SK-N-SH (cell line): ENCODE measurements at regions not wholly inside any gene's neighbourhood (a gene's known extent, or its start where the extent isn't known, plus 50 kb on each side); places are given as distances from the start of the nearest gene placed in this dataset.

Experiments used
- CTCF ChIA-PET: fragments of 300-600, 350-600 bp; formaldehyde crosslinking; extraction: SDS; loops from one replicate; lab custom pipeline; 2021; lab: Yijun Ruan, JAX
- POLR2A ChIA-PET: fragments of 350-600 bp; sonication (Branson Sonifier 250); formaldehyde crosslinking; extraction: SDS; loops from one replicate; lab custom pipeline; 2020; ENCODE audit warnings: antibody characterized with exemption, inconsistent platforms; lab: Yijun Ruan, JAX
- DNase-seq: peaks from one replicate; pipeline ENCODE4 v3.0.0; 2012
- H2AFZ ChIP-seq: fragments of 200-600 bp; sonication (generic); 2 replicates; pipeline ENCODE4 v1.8.1; 2016; ENCODE audit warnings: antibody characterized with exemption, mild to moderate bottlenecking, low read depth
- H3F3A ChIP-seq: fragments of 200-600 bp; sonication (generic); replicated peaks from 2 replicates; pipeline ENCODE3; 2016; ENCODE audit warnings: antibody characterized with exemption, mild to moderate bottlenecking; ENCODE audit not compliant: insufficient read depth
- H3K27ac ChIP-seq, 2 experiments: fragments of 200-500 bp in 1 of 2; fragments of 200-600 bp in 1 of 2; sonication (Bioruptor generic) in 1 of 2; sonication (generic), shearing (Covaris generic) in 1 of 2; 2 replicates each; pipeline versions ENCODE4 v1.5.1 to v1.6.1; 2014 to 2016; ENCODE audit warnings: low read depth in 2 of 2, inconsistent platforms in 1 of 2, low read length in 1 of 2, mild to moderate bottlenecking in 1 of 2, mixed read lengths in 1 of 2
- H3K27me3 ChIP-seq: fragments of 200-600 bp; sonication (generic), shearing (Covaris generic); 2 replicates; pipeline ENCODE4 v1.6.1; 2016; ENCODE audit warnings: mixed run types; ENCODE audit not compliant: insufficient read depth
- H3K36me3 ChIP-seq, 2 experiments: fragments of 200-500 bp in 1 of 2; fragments of 200-600 bp in 1 of 2; sonication (Bioruptor generic) in 1 of 2; sonication (generic) in 1 of 2; replicated peaks in 1 of 2; 2 replicates each; pipeline versions ENCODE3 to v1.5.1; 2014 to 2016; ENCODE audit warnings: low read length in 1 of 2, mild to moderate bottlenecking in 1 of 2; ENCODE audit not compliant: insufficient read depth in 2 of 2, control insufficient read depth in 1 of 2
- H3K4me1 ChIP-seq, 2 experiments: fragments of 200-500 bp in 1 of 2; fragments of 200-600 bp in 1 of 2; sonication (Bioruptor generic) in 1 of 2; sonication (generic), shearing (Covaris generic) in 1 of 2; 2 replicates each; pipeline versions ENCODE4 v1.5.1 to v1.6.1; 2014 to 2016; ENCODE audit warnings: low read depth in 1 of 2, low read length in 1 of 2, mixed run types in 1 of 2; ENCODE audit not compliant: insufficient read depth in 2 of 2, control insufficient read depth in 1 of 2
- H3K4me2 ChIP-seq: fragments of 200-600 bp; sonication (generic), shearing (Covaris generic); 2 replicates; pipeline ENCODE4 v1.6.1; 2017; ENCODE audit warnings: mixed run types
- H3K4me3 ChIP-seq, 2 experiments: fragments of 200-500 bp in 1 of 2; fragments of 200-600 bp in 1 of 2; sonication (Bioruptor generic) in 1 of 2; sonication (generic), shearing (Covaris generic) in 1 of 2; 2 replicates each; pipeline versions ENCODE4 v1.5.1 to v1.8.1; 2014 to 2016; ENCODE audit warnings: low read depth in 2 of 2, inconsistent platforms in 1 of 2, low read length in 1 of 2, mild to moderate bottlenecking in 1 of 2, mixed read lengths in 1 of 2, moderate library complexity in 1 of 2
- H3K79me2 ChIP-seq: fragments of 200-600 bp; sonication (generic); 2 replicates; pipeline ENCODE4 v1.8.1; 2017; ENCODE audit warnings: mild to moderate bottlenecking; ENCODE audit not compliant: insufficient read depth
- H3K9ac ChIP-seq: fragments of 200-600 bp; sonication (generic); 2 replicates; pipeline ENCODE4 v1.6.1; 2017; ENCODE audit warnings: mixed run types
- H3K9me2 ChIP-seq: fragments of 200-600 bp; sonication (generic); 2 replicates; pipeline ENCODE4 v1.6.1; 2017; ENCODE audit warnings: mixed run types
- H3K9me3 ChIP-seq: fragments of 200-600 bp; sonication (generic); 2 replicates; pipeline ENCODE4 v1.6.1; 2017; ENCODE audit warnings: mixed run types, mild to moderate bottlenecking, moderate library complexity
- H4K20me1 ChIP-seq: fragments of 200-600 bp; sonication (generic); 2 replicates; pipeline ENCODE4 v1.6.1; 2017; ENCODE audit warnings: mild to moderate bottlenecking, mixed run types; ENCODE audit not compliant: insufficient read depth
- EP300 ChIP-seq, 2 experiments: IDR thresholded peaks; 2 replicates each; pipeline versions ENCODE4 v1.4.0 to v1.6.1; 2012; ENCODE audit warnings: borderline replicate concordance in 1 of 2, low read depth in 1 of 2, low read length in 1 of 2
- FOXJ3 ChIP-seq: sonication (generic); formaldehyde crosslinking; IDR thresholded peaks from 2 replicates; pipeline ENCODE4 v1.5.1; 2020; ENCODE audit warnings: mild to moderate bottlenecking, missing genetic modification reagents
- MEF2A ChIP-seq: IDR thresholded peaks from 2 replicates; pipeline ENCODE4 v1.4.0; 2012; ENCODE audit warnings: low read depth, borderline replicate concordance
- PBX3 ChIP-seq: IDR thresholded peaks from 2 replicates; pipeline ENCODE4; 2012
- RAD21 ChIP-seq: IDR thresholded peaks from 2 replicates; pipeline ENCODE4 v1.6.1; 2012; ENCODE audit warnings: mild to moderate bottlenecking, low read length
- RFX5 ChIP-seq: IDR thresholded peaks from 2 replicates; pipeline ENCODE4 v1.6.1; 2012; ENCODE audit warnings: mild to moderate bottlenecking, improper control_type of control experiment, low read length
- TCF12 ChIP-seq: IDR thresholded peaks from 2 replicates; pipeline ENCODE4 v1.4.0; 2012
- ZBTB33 ChIP-seq: IDR thresholded peaks from 2 replicates; pipeline ENCODE4 v1.4.0; 2012; ENCODE audit warnings: low read depth, borderline replicate concordance
- WGBS: methylation state at CpG from one replicate; pipeline ENCODE4 v1.1.6; 2017; ENCODE audit warnings: low lambda C conversion rate; 5-methylcytosine and 5-hydroxymethylcytosine counted together

GRCh38 chr5:163888366-163888765 lies 382.9 kb downstream of the MAT2B start:
- no peak overlapping the region for H3K9ac ChIP-seq
- H3K79me2 ChIP-seq = no peaks in the 10 kb centered on the region
- ChIA-PET POLR2A (no interaction called here), CTCF (interaction anchor here (1.3 kb wide), 1 partner anchor 10 kb away, joined by 3 read pairs; no protein-coding TSS in a partner anchor)
- no peaks in the 10 kb centered on the region for H3F3A ChIP-seq
- no peak overlapping the region for H3K27ac ChIP-seq
- TF ChIP-seq RAD21 = no peak
- no peak for TF ChIP-seq RFX5
- TF ChIP-seq PBX3 = no peak
- no peak for TF ChIP-seq MEF2A
- no peak overlapping the region for H3K4me2 ChIP-seq
- no peaks in the 10 kb centered on the region for H3K9me2 ChIP-seq
- H2AFZ ChIP-seq = no peak overlapping the region
- H3K27me3 ChIP-seq = no peaks in the 10 kb centered on the region
- DNase-seq = no peak
- no peak overlapping the region for H3K4me3 ChIP-seq
- H3K36me3 ChIP-seq = no peaks in the 10 kb centered on the region
- H4K20me1 ChIP-seq = no peaks in the 10 kb centered on the region
- no peaks in the 10 kb centered on the region; a peak in 1 of 4 replicates for H3K4me1 ChIP-seq
- 60% methylated on average over 4 of the region's 4 CpGs for WGBS
- no peaks in the 10 kb centered on the region for H3K9me3 ChIP-seq

GRCh38 chr5:163889369-163889768 lies 383.9 kb downstream of the MAT2B start:
- Histone ChIP-seq H2AFZ (no peak overlapping the region), H3K27ac (peak overlapping the region in 1 of 2 experiments; percentile 3; a peak in 1 of 4 replicates), H3K36me3 (no peaks in the 10 kb centered on the region), H3K9ac (no peak overlapping the region), H3K4me1 (no peaks in the 10 kb centered on the region; a peak in 1 of 4 replicates), H3K4me2 (no peak overlapping the region), H3K27me3 (no peaks in the 10 kb centered on the region), H3K79me2 (no peaks in the 10 kb centered on the region), H3K9me2 (no peaks in the 10 kb centered on the region), H3K9me3 (no peaks in the 10 kb centered on the region), H4K20me1 (no peaks in the 10 kb centered on the region), H3F3A (no peaks in the 10 kb centered on the region), H3K4me3 (no peak overlapping the region)
- DNase-seq = no peak
- ChIA-PET POLR2A (no interaction called here), CTCF (interaction anchor here (0.9 to 1.3 kb wide), 2 partner anchors 9 to 192 kb away, joined by 3 to 4 read pairs; no protein-coding TSS in a partner anchor)
- TF ChIP-seq EP300 (IDR thresholded peaks at IDR 0.05; ENCODE audit: borderline replicate concordance in 1 of 2, low read depth in 1 of 2, low read length in 1 of 2) (peak in 1 of 2 experiments; percentile 35; a peak in 1 of 4 replicates), TCF12 (peak; percentile 80), ZBTB33 (no peak), FOXJ3 (CRISPR knock-in tag) (no peak), PBX3 (peak; percentile 56)
